Left renal cortex interstitium (tissue), 4 donors: ENCODE measurements at regions not wholly inside any gene's neighbourhood (a gene's known extent, or its start where the extent isn't known, plus 50 kb on each side); places are given as distances from the start of the nearest gene placed in this dataset.

Experiments
- DNase-seq, 4 donors: peaks; one replicate each; pipeline ENCODE4 v3.0.0-alpha.2; 2013; ENCODE audit warnings: low read depth in 4 of 4, low spot score in 2 of 4, missing footprints in 1 of 4

DNA sequence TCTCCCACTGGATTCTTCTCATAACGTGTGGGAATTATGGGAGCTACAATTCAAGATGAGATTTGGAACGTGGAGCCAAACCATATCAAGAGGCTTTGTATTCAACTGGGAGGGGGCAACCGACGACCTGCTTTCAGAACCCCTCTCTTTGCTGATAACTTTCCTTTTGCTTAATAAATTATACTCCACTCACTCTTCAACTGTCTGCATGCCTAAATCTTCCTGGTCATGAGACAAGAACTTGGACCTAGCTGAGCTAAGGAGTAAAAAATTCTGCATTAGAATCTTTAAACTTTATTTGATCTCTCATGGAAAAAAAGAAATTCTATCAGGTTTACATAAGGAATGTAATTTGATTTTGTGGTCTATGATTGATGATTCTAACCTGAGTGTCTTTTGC is 86.7 kb upstream of the CYYR1 start:
- no peak for DNase-seq

DNA sequence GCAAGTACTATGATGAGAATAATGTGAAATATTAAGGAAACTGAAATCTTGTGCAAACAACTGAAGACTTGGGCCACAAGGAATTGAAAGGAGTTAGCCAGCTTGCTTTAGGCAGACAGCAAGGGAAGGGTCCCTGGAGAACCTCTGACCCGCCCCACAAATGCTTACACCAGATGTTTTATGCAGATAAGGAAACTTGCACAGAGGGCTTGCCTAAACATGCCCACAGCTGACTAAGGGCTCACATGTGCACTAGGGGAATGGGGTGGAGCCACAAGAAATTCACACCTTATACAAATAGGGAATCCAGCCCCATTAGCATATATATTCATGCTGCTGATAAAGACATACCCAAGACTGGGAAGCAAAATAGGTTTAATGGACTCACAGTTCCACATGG is 86.1 kb upstream of the CYYR1 start:
- no peak for DNase-seq

DNA sequence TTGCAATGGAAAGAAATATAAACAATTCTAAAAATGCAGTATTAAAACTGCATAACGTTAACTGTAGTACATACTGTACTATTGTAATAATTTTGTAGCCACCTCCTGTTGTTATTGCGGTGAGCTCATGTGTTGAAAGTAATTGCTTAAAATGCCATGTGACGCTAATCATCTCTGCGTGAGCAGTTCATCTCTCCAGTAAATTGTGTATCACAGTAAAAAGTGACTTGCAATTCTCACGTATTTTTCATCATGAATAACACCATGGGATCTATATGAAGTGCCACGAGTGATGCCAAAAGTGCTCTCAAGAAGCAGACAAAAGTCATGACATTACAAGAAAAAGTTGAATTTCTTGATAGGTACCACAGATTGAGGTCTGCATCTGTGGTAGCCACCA is 82.4 kb upstream of the CYYR1 start:
- DNase-seq: no peak

DNA sequence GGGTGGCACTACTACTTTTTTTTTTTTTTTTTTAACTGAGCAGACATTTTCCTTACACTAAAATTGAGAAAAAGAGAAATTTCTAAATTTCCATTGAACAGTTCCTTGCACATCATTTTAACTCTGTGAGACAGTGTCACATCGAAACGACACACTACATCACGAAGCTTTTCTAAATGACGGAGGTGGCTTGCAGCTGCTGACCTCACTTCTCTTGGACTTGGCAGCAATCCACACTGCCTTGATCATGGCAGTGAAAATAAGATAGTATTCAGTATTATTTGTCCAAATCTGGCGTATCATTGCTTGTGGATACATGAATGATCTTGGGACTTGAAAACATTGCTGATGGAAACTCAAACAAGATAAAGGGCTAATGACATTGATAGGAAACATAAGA is 80.3 kb upstream of the CYYR1 start:
- no peak for DNase-seq

DNA sequence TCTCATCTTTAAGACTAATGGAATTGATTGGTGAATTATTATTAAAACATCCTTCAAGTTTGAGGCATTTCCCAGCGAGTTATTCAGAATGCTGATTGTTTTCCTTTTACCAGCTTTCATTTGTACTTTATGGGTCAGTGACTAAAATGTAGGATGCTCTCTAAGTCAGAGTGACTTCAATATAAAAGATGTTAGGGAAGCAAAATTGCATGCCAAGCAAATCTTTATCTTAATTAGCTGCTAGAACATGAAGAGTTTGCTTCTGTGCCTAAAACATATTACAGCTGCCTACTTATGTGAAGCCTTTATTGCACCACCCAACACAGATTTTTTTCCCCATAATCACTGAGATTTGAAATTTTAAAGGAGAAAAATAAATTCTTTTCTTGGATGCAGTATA is 79.8 kb upstream of the CYYR1 start:
- no peak for DNase-seq

DNA sequence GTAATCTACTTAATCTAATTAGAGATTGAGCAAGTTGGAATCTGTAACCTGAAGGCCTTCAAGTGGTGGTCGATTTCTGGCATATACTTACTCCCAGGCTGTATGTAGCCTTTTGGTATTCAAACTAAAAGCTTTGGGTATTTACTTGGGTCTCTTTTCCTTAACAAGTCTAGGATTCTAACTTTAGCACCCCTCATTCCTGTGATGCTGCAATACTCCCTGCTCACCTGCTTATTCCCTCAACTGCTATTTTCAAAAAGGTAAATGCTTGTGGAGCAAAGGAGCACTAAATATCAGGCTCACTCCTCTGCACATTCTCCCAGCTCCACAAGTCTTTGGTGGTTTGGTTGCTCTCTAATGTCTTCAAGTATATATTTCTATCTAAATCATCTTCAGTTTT is 68.0 kb upstream of the CYYR1 start:
- no peak for DNase-seq

DNA sequence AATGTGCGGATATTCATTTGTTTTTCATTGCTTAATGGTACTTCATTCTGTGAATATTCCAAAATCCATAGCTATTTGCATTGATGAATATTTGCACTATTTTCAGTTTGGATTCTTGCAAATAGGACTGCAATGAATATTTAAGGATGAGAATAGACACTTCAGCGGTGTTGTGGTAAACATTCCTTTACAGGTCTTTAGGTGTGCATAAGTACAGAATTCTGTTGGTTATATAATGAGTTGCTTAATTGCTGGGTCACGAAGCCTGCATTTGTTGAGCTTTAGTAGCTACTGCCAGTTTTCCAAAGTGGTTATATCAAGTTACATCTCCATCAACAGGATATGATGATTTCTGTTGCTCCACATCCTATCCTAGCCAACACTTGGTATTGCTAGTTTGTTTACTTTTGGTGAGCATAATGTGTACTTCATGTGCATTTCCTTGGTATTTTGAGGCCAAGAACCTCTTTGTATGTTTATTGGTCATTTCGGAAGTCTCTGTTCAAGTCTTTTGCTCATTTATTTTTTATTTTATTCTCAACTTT is 64.2 kb upstream of the CYYR1 start:
- no peak for DNase-seq

DNA sequence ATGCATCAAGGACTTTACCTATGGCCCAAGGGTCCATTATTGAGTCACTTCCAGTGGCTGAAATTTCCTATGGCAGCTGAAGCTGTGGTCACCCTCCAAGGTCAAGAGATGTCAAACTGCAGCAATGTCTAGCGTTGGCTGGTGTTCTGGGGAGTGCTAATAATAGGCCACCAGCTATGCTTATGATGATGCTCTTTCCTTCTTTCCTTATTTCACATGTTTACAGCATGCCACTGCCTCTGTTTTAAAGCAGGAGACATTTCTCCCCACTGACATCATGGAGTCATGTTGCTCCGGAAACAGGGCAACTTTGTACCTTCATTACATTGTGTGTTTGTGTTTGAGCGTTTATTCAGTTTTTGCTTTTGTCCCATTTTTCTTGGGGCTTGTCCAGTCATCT is 62.6 kb upstream of the CYYR1 start:
- no peak for DNase-seq

DNA sequence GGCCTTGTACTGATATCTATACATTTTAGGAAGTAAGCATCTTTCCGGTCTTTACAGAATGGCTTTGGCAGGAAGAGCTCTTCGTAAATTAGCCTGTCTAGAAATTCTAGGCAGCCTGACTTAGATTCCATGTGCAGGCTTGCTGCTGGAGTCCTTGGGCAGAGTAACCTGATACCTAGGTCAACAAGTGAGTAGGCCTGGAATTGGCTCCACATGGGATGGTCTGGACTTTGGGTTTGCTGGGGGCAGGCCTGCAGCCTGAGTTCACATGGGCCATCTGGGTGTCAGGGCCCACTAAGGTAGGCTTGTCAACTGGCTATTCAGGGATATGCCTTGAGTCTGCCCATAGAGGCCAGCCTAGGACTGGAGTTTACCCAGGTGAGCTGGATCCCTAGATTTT is 59.6 kb upstream of the CYYR1 start:
- no peak for DNase-seq

DNA sequence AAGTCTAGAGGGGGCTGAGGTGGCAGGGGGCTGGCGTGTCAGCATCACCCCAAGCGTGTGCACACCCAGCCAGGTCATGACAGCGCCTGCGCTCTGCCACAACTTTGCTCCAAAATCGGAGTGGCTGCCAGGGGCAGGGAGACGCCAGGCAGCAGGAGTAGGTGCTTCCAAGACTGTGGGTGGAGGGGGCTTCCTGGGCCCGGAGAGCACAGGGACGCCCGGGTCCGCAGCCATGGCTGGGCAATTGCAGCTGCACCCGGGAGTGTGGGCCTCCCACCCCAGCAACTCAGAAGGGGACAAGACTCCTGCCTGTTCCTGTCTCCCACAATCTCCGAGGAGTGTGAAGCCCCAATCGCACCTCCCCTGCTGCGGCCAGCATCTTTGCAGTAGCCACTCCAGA is 53.1 kb upstream of the CYYR1 start:
- no peak for DNase-seq

DNA sequence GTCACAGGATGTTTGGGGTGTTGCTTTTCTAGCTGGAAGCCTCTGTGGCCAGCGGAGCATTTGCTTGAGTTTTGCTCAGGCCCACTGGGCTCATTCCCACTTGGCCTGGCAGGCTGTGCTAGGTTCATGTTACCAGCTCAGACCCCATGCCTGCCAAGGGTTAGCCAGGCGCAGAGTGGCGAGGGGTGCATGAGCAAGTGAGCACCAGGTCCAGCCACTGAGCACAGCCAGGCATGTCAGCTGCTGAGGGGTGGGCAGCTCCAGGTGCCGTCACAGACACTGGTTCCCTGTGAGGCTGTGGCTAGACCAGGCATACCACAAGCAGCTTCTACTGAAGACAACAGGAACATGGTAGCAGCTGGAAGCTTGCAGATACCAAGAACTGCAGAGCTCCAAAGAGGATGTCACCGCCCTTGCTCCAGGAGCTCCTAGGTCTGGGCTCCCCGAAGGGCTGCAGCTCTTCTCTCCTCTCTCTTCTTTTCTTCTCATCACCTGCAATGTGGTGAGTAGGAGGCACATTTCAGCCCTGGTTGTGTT is 52.0 kb upstream of the CYYR1 start:
- no peak for DNase-seq
